Spleen (tissue), 7 donors: ENCODE measurements at regions not wholly inside any gene's neighbourhood (a gene's known extent, or its start where the extent isn't known, plus 50 kb on each side); places are given as distances from the start of the nearest gene placed in this dataset.

Experiments
- POLR2A ChIP-seq, 3 donors: fragments of 450-650 bp; IDR thresholded peaks; one replicate each; pipeline ENCODE4 v1.5.1; 2017; ENCODE audit warnings: antibody characterized with exemption in 3 of 3, mild to moderate bottlenecking in 1 of 3
- POLR2AphosphoS5 ChIP-seq, 3 donors: sonication (generic); formaldehyde crosslinking; IDR thresholded peaks; one replicate each; pipeline ENCODE4 v1.5.1; 2017; ENCODE audit warnings: antibody characterized with exemption in 3 of 3
- TF ChIP-seq, protein P1 (sequence below), 11 experiments: fragments of 200-600 bp in 7 of 11; fragments of 450-650 bp in 4 of 11; sonication (generic) in 4 of 11; IDR thresholded peaks in 8 of 11; conservative IDR thresholded peaks in 3 of 11; 1 replicate in 7 of 11; 2 replicates in 4 of 11; pipeline versions ENCODE4 v1.4.0 to v1.8.0; 2016 to 2021; ENCODE audit warnings: antibody characterized with exemption in 11 of 11, inconsistent platforms in 4 of 11, mild to moderate bottlenecking in 1 of 11
- donor health status: DM: no; HTN: no; CAD: no; lungs with moderate emphysema.
- donor health status: DM: no; HTN: no; CAD: no.
- donor health status: DM: no; HTN: no; CAD: no.

DNA sequence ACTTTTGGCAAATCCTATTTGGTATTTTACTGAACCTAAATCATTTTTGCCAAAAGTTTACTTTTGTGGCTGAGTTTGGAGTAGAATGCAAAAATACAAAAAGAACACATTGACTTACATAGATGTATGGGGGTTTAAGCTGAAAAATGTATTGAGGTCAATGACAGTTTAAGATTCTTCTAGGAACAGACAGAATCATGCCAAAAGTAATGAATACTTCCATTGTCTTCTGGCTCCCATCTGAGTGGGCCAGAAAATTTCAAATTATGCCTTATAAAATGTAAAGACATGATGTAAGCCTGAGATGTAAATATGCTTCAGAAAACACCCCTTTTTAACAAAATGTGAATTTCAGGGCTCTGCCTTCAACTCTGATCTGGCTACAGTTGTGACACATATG is 375.1 kb upstream of the DPH6 start:
- TF ChIP-seq, protein P1, sequence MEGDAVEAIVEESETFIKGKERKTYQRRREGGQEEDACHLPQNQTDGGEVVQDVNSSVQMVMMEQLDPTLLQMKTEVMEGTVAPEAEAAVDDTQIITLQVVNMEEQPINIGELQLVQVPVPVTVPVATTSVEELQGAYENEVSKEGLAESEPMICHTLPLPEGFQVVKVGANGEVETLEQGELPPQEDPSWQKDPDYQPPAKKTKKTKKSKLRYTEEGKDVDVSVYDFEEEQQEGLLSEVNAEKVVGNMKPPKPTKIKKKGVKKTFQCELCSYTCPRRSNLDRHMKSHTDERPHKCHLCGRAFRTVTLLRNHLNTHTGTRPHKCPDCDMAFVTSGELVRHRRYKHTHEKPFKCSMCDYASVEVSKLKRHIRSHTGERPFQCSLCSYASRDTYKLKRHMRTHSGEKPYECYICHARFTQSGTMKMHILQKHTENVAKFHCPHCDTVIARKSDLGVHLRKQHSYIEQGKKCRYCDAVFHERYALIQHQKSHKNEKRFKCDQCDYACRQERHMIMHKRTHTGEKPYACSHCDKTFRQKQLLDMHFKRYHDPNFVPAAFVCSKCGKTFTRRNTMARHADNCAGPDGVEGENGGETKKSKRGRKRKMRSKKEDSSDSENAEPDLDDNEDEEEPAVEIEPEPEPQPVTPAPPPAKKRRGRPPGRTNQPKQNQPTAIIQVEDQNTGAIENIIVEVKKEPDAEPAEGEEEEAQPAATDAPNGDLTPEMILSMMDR (IDR thresholded peaks at IDR 0.05 in 8 of 11, conservative IDR thresholded peaks at IDR 0.05 in 3 of 11) = no peak
- no peak for TF ChIP-seq POLR2AphosphoS5 (IDR thresholded peaks at IDR 0.05)
- TF ChIP-seq POLR2A (IDR thresholded peaks at IDR 0.05) = no peak
